ENCODE measurements at regions not wholly inside any gene's neighbourhood (a gene's known extent, or its start where the extent isn't known, plus 50 kb on each side); places are given as distances from the start of the nearest gene placed in this dataset.

DNA sequence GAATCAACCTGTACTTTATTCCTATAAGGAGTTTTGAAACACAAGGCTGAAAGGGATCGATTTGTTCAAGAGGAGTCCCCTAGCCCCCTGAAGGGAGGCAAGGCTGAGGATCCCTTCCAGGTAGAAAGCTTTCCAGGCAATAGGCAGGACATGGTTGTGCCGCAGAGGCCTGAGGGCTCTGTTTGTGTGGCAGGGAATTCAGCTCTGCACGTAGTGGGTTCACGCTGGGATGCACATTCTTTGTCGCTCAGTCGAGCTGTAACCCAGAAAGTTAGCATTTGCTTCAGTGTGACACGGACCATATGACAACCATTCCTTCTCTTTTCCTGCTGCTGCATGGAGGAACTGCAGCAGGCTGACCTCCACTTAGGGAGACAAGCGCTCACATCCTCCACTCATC lies 65.6 kb upstream of the TRIO start:
- no peak overlapping the region for H3K4me2 ChIP-seq (ENCODE audit: control insufficient read depth, extremely low read depth, insufficient read depth, low read depth, low read length)
- no peak overlapping the region for H2AFZ ChIP-seq (ENCODE audit: control insufficient read depth, low read length)
- no peak overlapping the region for H3K27ac ChIP-seq (ENCODE audit: control insufficient read depth, insufficient read depth, low read length)
- no peak for TF ChIP-seq EZH2 (IDR thresholded peaks at IDR 0.05; ENCODE audit: low read length)
- TF ChIP-seq, protein P1, sequence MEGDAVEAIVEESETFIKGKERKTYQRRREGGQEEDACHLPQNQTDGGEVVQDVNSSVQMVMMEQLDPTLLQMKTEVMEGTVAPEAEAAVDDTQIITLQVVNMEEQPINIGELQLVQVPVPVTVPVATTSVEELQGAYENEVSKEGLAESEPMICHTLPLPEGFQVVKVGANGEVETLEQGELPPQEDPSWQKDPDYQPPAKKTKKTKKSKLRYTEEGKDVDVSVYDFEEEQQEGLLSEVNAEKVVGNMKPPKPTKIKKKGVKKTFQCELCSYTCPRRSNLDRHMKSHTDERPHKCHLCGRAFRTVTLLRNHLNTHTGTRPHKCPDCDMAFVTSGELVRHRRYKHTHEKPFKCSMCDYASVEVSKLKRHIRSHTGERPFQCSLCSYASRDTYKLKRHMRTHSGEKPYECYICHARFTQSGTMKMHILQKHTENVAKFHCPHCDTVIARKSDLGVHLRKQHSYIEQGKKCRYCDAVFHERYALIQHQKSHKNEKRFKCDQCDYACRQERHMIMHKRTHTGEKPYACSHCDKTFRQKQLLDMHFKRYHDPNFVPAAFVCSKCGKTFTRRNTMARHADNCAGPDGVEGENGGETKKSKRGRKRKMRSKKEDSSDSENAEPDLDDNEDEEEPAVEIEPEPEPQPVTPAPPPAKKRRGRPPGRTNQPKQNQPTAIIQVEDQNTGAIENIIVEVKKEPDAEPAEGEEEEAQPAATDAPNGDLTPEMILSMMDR (optimal IDR thresholded peaks at IDR 0.05 in 1 of 3, IDR thresholded peaks at IDR 0.05 in 1 of 3, conservative IDR thresholded peaks at IDR 0.05 in 1 of 3; ENCODE audit: extremely low read depth in 1 of 3, insufficient read depth in 2 of 3, low read length in 3 of 3) = no peak
- no peak overlapping the region for H3K9ac ChIP-seq (ENCODE audit: control insufficient read depth, extremely low read depth, insufficient read depth, low read length)
- no peaks in the 10 kb centered on the region for H3K9me3 ChIP-seq (ENCODE audit: control insufficient read depth, low read depth, low read length)
- H3K27me3 ChIP-seq (ENCODE audit: control insufficient read depth, extremely low read depth, insufficient read depth, low read length) = no peaks in the 10 kb centered on the region
- dilution Hi-C loops (cut with MboI; ENCODE audit: extremely low pct_ligation_motif_present, low sequenced_read_pairs) = no loop called here
- H3K36me3 ChIP-seq (ENCODE audit: control insufficient read depth in 2 of 2, extremely low read depth in 1 of 2, insufficient read depth in 2 of 2, low read length in 2 of 2) = no peaks in the 10 kb centered on the region
- no peaks in the 10 kb centered on the region for H4K20me1 ChIP-seq (ENCODE audit: control insufficient read depth, extremely low read depth, insufficient read depth, low read length)
- H3K4me3 ChIP-seq (ENCODE audit: control insufficient read depth in 2 of 3, extremely low read depth in 1 of 3, insufficient read depth in 2 of 3, low read depth in 1 of 3, low read length in 3 of 3) = no peak overlapping the region
- FAIRE-seq = no peak
- H3K79me2 ChIP-seq (ENCODE audit: control insufficient read depth, insufficient read depth, low read length) = no peaks in the 10 kb centered on the region
- DNase-seq (ENCODE audit: low read depth, low spot score) = no peak
- H3K9me1 ChIP-seq (ENCODE audit: control insufficient read depth, extremely low read depth, insufficient read depth, low read length) = no peaks in the 10 kb centered on the region
- no peaks in the 10 kb centered on the region for H3K4me1 ChIP-seq (ENCODE audit: control insufficient read depth, extremely low read depth, insufficient read depth, low read length)

DNA sequence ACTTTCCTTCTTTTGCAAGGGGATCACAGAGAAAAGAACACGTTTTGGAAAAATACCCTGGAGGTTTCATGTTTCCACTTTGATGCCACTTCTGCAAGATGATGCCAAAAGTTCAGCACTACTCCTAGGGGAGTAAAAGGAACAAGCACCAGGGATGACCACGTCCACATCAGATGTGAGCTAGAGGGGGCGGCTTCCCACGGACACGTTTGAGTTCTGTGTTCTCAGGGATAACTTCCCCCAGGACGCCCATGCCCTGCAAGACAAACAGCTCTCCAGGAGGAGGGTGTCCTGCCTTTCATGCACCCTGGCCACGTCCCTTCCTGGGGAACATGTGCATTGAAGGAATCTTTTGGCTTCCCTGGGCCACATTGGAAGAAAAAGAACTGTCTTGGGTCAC lies 66.6 kb upstream of the TRIO start:
- Histone ChIP-seq H3K9me3 (ENCODE audit: control insufficient read depth, low read depth, low read length) (no peaks in the 10 kb centered on the region), H3K9ac (ENCODE audit: control insufficient read depth, extremely low read depth, insufficient read depth, low read length) (no peak overlapping the region), H3K9me1 (ENCODE audit: control insufficient read depth, extremely low read depth, insufficient read depth, low read length) (no peaks in the 10 kb centered on the region), H3K79me2 (ENCODE audit: control insufficient read depth, insufficient read depth, low read length) (no peaks in the 10 kb centered on the region), H3K27me3 (ENCODE audit: control insufficient read depth, extremely low read depth, insufficient read depth, low read length) (no peaks in the 10 kb centered on the region), H3K4me3 (ENCODE audit: control insufficient read depth in 2 of 3, extremely low read depth in 1 of 3, insufficient read depth in 2 of 3, low read depth in 1 of 3, low read length in 3 of 3) (no peak overlapping the region), H3K36me3 (ENCODE audit: control insufficient read depth in 2 of 2, extremely low read depth in 1 of 2, insufficient read depth in 2 of 2, low read length in 2 of 2) (no peaks in the 10 kb centered on the region), H3K4me2 (ENCODE audit: control insufficient read depth, extremely low read depth, insufficient read depth, low read depth, low read length) (no peak overlapping the region), H3K27ac (ENCODE audit: control insufficient read depth, insufficient read depth, low read length) (no peak overlapping the region), H4K20me1 (ENCODE audit: control insufficient read depth, extremely low read depth, insufficient read depth, low read length) (no peaks in the 10 kb centered on the region), H3K4me1 (ENCODE audit: control insufficient read depth, extremely low read depth, insufficient read depth, low read length) (peaks cover 3% of the 10 kb centered on the region), H2AFZ (ENCODE audit: control insufficient read depth, low read length) (no peak overlapping the region)
- DNase-seq (ENCODE audit: low read depth, low spot score) (no peak), FAIRE-seq (no peak)
- TF ChIP-seq, protein P1 (optimal IDR thresholded peaks at IDR 0.05 in 1 of 3, IDR thresholded peaks at IDR 0.05 in 1 of 3, conservative IDR thresholded peaks at IDR 0.05 in 1 of 3; ENCODE audit: extremely low read depth in 1 of 3, insufficient read depth in 2 of 3, low read length in 3 of 3) = no peak
- TF ChIP-seq EZH2 (IDR thresholded peaks at IDR 0.05; ENCODE audit: low read length) = no peak
- dilution Hi-C loops (cut with MboI; ENCODE audit: extremely low pct_ligation_motif_present, low sequenced_read_pairs) = no loop called here
